SH-SY5Y (cell line): ENCODE measurements at regions not wholly inside any gene's neighbourhood (a gene's known extent, or its start where the extent isn't known, plus 50 kb on each side); places are given as distances from the start of the nearest gene placed in this dataset.

Experiments used
- GATA2 ChIP-seq: IDR thresholded peaks from 2 replicates; pipeline ENCODE4 v1.6.1; 2011; ENCODE audit warnings: mild to moderate bottlenecking, low read depth, low read length
- GATA3 ChIP-seq: IDR thresholded peaks from 2 replicates; pipeline ENCODE4 v1.6.1; 2011; ENCODE audit warnings: low read depth, mild to moderate bottlenecking, low read length, moderate library complexity

DNA sequence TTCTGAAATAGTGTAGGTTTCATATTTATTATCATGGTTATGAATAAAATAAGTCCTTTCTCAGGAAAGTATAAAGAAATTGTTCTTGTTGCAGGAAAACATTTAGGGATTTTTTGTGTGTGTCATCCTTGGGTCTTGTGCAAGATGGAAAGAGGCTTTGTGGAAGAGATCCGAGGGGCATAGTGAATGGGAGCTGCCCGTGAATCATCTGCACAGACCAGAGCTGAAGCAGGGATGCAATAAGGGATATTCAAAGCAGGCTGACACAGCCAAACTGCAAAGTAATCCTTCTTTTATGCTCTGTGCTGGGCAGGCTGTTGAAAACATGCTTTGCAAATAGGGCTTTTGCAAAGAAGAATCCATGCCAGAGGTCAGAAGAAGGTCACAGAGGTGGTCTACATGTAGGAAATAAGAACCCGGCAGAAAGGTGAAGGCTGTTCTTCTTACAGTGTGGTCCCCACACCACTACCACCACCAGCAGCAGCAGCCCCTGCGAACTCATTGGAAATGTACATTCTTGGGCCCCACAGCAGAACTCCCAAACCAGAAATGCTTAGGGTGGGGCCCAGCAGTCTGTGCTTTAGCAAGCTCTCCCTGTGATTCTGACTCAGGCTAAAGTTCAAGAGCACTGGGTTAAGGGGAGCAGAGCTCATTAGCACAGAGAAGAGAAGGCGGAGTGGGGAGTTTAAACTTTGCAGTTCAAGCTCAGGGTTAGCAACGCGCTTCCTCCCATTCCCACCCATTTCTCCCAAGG is 237.6 kb downstream of the QKI start:
- TF ChIP-seq GATA3 = no peak
- no peak for TF ChIP-seq GATA2

DNA sequence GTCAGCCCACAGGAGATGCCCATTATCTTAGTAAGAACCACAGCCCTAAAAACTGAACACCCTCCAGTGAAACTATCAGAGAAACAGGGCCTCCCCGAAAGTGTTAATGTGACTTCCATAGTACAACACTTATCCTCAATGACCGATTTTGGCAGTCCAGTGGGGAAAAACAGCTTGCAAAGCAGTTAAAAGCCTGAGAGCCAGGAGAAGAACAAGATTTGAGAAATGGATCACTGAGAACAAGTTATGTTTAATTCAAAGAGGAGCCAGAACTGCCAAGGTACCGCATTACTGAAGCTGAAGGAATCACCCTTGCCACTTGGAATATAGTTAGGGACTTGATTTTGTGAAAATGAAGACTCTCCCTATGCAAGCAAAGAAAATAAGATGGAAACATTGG is 236.9 kb downstream of the QKI start:
- TF ChIP-seq GATA2 (no peak), GATA3 (no peak)

- no peak for TF ChIP-seq GATA3
- TF ChIP-seq GATA2 = no peak
Measured at GRCh38 chr6:163648868-163649267, 234.3 kb downstream of the QKI start.

GRCh38 chr6:163647624-163648023 is 233.1 kb downstream of the QKI start:
- TF ChIP-seq GATA2 (no peak), GATA3 (no peak)

- no peak for TF ChIP-seq GATA2
- TF ChIP-seq GATA3 = no peak
Measured at GRCh38 chr6:163646866-163647265, 232.3 kb downstream of the QKI start.

GRCh38 chr6:163646133-163646532 is 231.6 kb downstream of the QKI start:
- TF ChIP-seq GATA2 = no peak
- TF ChIP-seq GATA3 = no peak

- TF ChIP-seq GATA2 = no peak
- no peak for TF ChIP-seq GATA3
Measured at GRCh38 chr6:163645560-163645959, 231.0 kb downstream of the QKI start.

- TF ChIP-seq GATA3 = no peak
- TF ChIP-seq GATA2 = no peak
Measured at GRCh38 chr6:163643866-163644265, 229.3 kb downstream of the QKI start.

- TF ChIP-seq GATA2 (no peak), GATA3 (no peak)
Measured at GRCh38 chr6:163641706-163642105, 227.2 kb downstream of the QKI start.

DNA sequence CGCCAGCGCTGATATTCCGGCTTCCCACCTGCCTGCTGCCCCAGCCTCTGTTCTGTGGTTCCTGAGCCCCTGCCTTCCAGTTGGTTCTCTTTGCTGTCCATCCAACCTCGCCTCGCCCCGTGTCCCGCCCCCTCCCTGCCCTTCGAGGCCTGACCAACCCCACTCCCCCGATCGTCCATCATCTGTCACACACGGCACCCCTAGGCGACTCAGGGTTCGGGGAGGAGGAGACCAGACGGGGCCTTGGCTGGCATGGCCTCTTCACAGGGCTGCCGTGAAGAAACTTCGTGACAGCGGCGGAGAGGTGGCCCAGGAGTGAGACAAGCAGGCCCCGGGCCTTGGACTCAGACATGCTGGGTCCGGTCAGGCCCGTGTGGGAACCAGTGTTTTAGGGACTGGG is 226.1 kb downstream of the QKI start:
- no peak for TF ChIP-seq GATA3
- no peak for TF ChIP-seq GATA2

- TF ChIP-seq GATA2 (no peak), GATA3 (no peak)
Measured at GRCh38 chr6:163637524-163637923, 223.0 kb downstream of the QKI start.

- TF ChIP-seq GATA2 (no peak), GATA3 (no peak)
Measured at GRCh38 chr6:163635731-163636364, 221.3 kb downstream of the QKI start.

DNA sequence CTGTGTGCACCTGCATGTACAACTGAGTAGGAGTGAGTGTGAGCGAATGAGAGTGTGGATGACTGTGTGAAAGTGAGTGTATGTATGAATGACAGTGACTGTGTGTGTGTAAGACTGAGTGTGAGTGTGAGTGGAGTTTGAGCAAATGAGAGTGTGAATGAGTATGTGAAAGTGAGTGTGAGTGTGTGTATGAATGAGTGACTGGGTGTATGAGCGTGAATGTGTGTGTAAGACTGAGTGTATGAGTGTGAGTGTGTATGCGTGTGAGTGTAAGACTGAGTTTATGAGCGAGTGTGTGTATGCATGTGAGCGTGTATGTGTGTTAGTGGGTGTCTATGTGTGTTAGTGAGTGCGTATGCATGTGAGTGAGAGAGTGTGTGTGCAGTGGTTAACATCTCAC is 220.8 kb downstream of the QKI start:
- TF ChIP-seq GATA2 = no peak
- TF ChIP-seq GATA3 = no peak

- no peak for TF ChIP-seq GATA3
Measured at GRCh38 chr6:163634211-163635171, 220.0 kb downstream of the QKI start.

- TF ChIP-seq GATA3 (no peak), GATA2 (no peak)
Measured at GRCh38 chr6:163630991-163631390, 216.5 kb downstream of the QKI start.
